Hepatocyte (in vitro differentiated cells): ENCODE measurements at regions not wholly inside any gene's neighbourhood (a gene's known extent, or its start where the extent isn't known, plus 50 kb on each side); places are given as distances from the start of the nearest gene placed in this dataset.

Experiments used
- CTCF ChIP-seq: fragments of 200-600 bp; sonication (generic); IDR thresholded peaks from 2 replicates; pipeline ENCODE4 v1.5.1; 2016; ENCODE audit warnings: antibody characterized with exemption, mild to moderate bottlenecking; ENCODE audit not compliant: poor library complexity
- EZH2 ChIP-seq: fragments of 200-600 bp; sonication (generic); IDR thresholded peaks from 2 replicates; pipeline ENCODE4 v1.6.1; 2016; ENCODE audit warnings: antibody characterized with exemption, mild to moderate bottlenecking, borderline replicate concordance

GRCh38 chr12:25800101-25800500, 158.4 kb upstream of the RASSF8 start:
- no peak for TF ChIP-seq CTCF
- TF ChIP-seq EZH2, result no peak
